HCT116 (cell line): ENCODE measurements at regions not wholly inside any gene's neighbourhood (a gene's known extent, or its start where the extent isn't known, plus 50 kb on each side); places are given as distances from the start of the nearest gene placed in this dataset.

ENCODE experiments used
- ATAC-seq: fragments of 200-7000 bp; cut with Tn5 transposase; 2 replicates; pipeline ENCODE4 v1.9.1; 2020; ENCODE audit warnings: mild to moderate bottlenecking, moderate library complexity
- BruUV-seq: library from RNA; stranded (reverse); fragments of 400-500 nt; replicated peaks from 2 replicates; lab custom pipeline; 2021; lab: Mats Ljungman, UMichigan
- CTCF ChIA-PET: fragments of 300-600 bp; sonication (Branson Sonifier 250); formaldehyde crosslinking; loops from one replicate; lab custom pipeline; 2021; ENCODE audit warnings: antibody characterized with exemption; lab: Charles Lee
- POLR2A ChIA-PET: fragments of 300-600, 350-600 bp; sonication (Branson Sonifier 250); formaldehyde crosslinking; loops from one replicate; lab custom pipeline; 2021; ENCODE audit warnings: antibody characterized with exemption; lab: Charles Lee
- RAD21 ChIA-PET, 2 experiments: fragments of 300-600 bp; sonication (Branson Sonifier 250); formaldehyde crosslinking; loops; one replicate each; lab custom pipeline; 2023; ENCODE audit warnings: low total read pairs in 2 of 2; ENCODE audit not compliant: uncharacterized antibody in 2 of 2, unreplicated experiment in 2 of 2, low non-redundant PET in 1 of 2; lab: Charles Lee
- DNase-seq: peaks from one replicate; pipeline ENCODE4 v3.0.0-alpha.2; 2010; ENCODE audit warnings: low read depth, low spot score
- H2AFZ ChIP-seq: fragments of 200-600 bp; shearing (Covaris generic), sonication (generic); 2 replicates; pipeline ENCODE4 v1.6.1; 2017; ENCODE audit warnings: low read depth, mixed run types, mixed read lengths, antibody characterized with exemption, low read length; ENCODE audit not compliant: poor library complexity, severe bottlenecking
- H3K27ac ChIP-seq: 2 replicates; pipeline ENCODE4 v1.5.1; 2012; ENCODE audit warnings: low read depth, low read length
- H3K27me3 ChIP-seq: fragments of 200-600 bp; sonication (generic); 2 replicates; pipeline ENCODE4 v1.6.1; 2016; ENCODE audit warnings: mixed run types, low read length, mixed read lengths; ENCODE audit not compliant: insufficient read depth
- H3K36me3 ChIP-seq, 2 experiments: fragments of 200-500 bp in 1 of 2; fragments of 200-600 bp in 1 of 2; sonication (Bioruptor generic) in 1 of 2; sonication (generic) in 1 of 2; 2 replicates each; pipeline versions ENCODE4 v1.5.1 to v1.6.1; 2014 to 2016; ENCODE audit warnings: low read length in 2 of 2, inconsistent platforms in 1 of 2, mixed read lengths in 1 of 2, mixed run types in 1 of 2; ENCODE audit not compliant: insufficient read depth in 2 of 2, control insufficient read depth in 1 of 2
- H3K4me1 ChIP-seq, 2 experiments: fragments of 200-600 bp in 1 of 2; sonication (generic) in 1 of 2; 2 replicates each; pipeline versions ENCODE4 v1.5.1 to v1.6.1; 2012 to 2017; ENCODE audit warnings: low read length in 2 of 2, inconsistent platforms in 1 of 2, mild to moderate bottlenecking in 1 of 2, mixed read lengths in 1 of 2, mixed run types in 1 of 2, moderate library complexity in 1 of 2; ENCODE audit not compliant: insufficient read depth in 2 of 2, control insufficient read depth in 1 of 2
- H3K4me2 ChIP-seq: fragments of 200-600 bp; sonication (generic); 2 replicates; pipeline ENCODE4 v1.6.1; 2017; ENCODE audit warnings: mixed run types, low read length, mixed read lengths
- H3K4me3 ChIP-seq, 2 experiments: fragments of 200-600 bp in 1 of 2; sonication (generic) in 1 of 2; replicated peaks in 1 of 2; 2 replicates each; pipeline ENCODE4 v1.5.1; 2011 to 2016; ENCODE audit warnings: low read length in 2 of 2, control low read depth in 1 of 2, low read depth in 1 of 2, mild to moderate bottlenecking in 1 of 2, mixed read lengths in 1 of 2, mixed run types in 1 of 2
- H3K79me2 ChIP-seq: fragments of 200-600 bp; sonication (generic); 2 replicates; pipeline ENCODE4 v1.6.1; 2017; ENCODE audit warnings: mild to moderate bottlenecking, mixed run types, low read length, moderate library complexity, mixed read lengths; ENCODE audit not compliant: insufficient read depth
- H3K9ac ChIP-seq: fragments of 200-600 bp; sonication (generic); 2 replicates; pipeline ENCODE4 v1.6.1; 2016; ENCODE audit warnings: low read length, mixed read lengths
- H3K9me2 ChIP-seq: fragments of 200-600 bp; sonication (generic), shearing (Covaris generic); 2 replicates; pipeline ENCODE4 v1.6.1; 2017; ENCODE audit warnings: mixed run types, mild to moderate bottlenecking, moderate library complexity; ENCODE audit not compliant: insufficient read depth
- H3K9me3 ChIP-seq, 2 experiments: fragments of 200-500 bp in 1 of 2; fragments of 200-600 bp in 1 of 2; sonication (Bioruptor generic) in 1 of 2; sonication (generic) in 1 of 2; 2 replicates each; pipeline ENCODE4 v1.6.1; 2014 to 2017; ENCODE audit warnings: low read length in 2 of 2, mixed read lengths in 2 of 2, inconsistent platforms in 1 of 2, low read depth in 1 of 2, mild to moderate bottlenecking in 1 of 2, mixed run types in 1 of 2, moderate library complexity in 1 of 2; ENCODE audit not compliant: control insufficient read depth in 1 of 2, insufficient read depth in 1 of 2
- H4K20me1 ChIP-seq: fragments of 200-600 bp; sonication (generic), shearing (Covaris generic); 2 replicates; pipeline ENCODE4 v1.6.1; 2017; ENCODE audit warnings: mixed run types, mild to moderate bottlenecking, moderate library complexity; ENCODE audit not compliant: insufficient read depth
- CBX3 ChIP-seq: IDR thresholded peaks from 2 replicates; pipeline ENCODE4 v1.6.1; 2012; ENCODE audit warnings: low read depth
- CEBPB ChIP-seq: IDR thresholded peaks from 2 replicates; pipeline ENCODE4 v1.6.1; 2012; ENCODE audit warnings: low read depth
- CTCF ChIP-seq, 3 experiments: fragments of 200-600 bp in 1 of 3; sonication (generic) in 1 of 3; IDR thresholded peaks in 2 of 3; conservative IDR thresholded peaks in 1 of 3; 2 replicates each; pipeline ENCODE4 v1.5.1; 2012 to 2017; ENCODE audit warnings: low read depth in 2 of 3, low read length in 2 of 3, antibody characterized with exemption in 1 of 3, borderline replicate concordance in 1 of 3, control low read depth in 1 of 3, mild to moderate bottlenecking in 1 of 3, mixed read lengths in 1 of 3, mixed run types in 1 of 3, moderate library complexity in 1 of 3; ENCODE audit not compliant: insufficient read depth in 1 of 3
- ELF1 ChIP-seq: IDR thresholded peaks from 2 replicates; pipeline ENCODE4 v1.6.1; 2012; ENCODE audit warnings: low read depth, borderline replicate concordance
- EZH2phosphoT487 ChIP-seq: fragments of 200-600 bp; IDR thresholded peaks from 2 replicates; pipeline ENCODE4 v1.6.1; 2018; ENCODE audit warnings: antibody characterized with exemption, borderline replicate concordance
- POLR2AphosphoS5 ChIP-seq: IDR thresholded peaks from 2 replicates; pipeline ENCODE4 v1.6.1; 2011; ENCODE audit warnings: mild to moderate bottlenecking, low read depth, low read length, moderate library complexity
- SIN3A ChIP-seq: IDR thresholded peaks from 2 replicates; pipeline ENCODE4 v1.6.1; 2012; ENCODE audit warnings: low read depth
- SRF ChIP-seq: IDR thresholded peaks from 2 replicates; pipeline ENCODE4 v1.6.1; 2012; ENCODE audit warnings: low read depth
- YY1 ChIP-seq: IDR thresholded peaks from 2 replicates; pipeline ENCODE4 v1.6.1; 2011; ENCODE audit warnings: low read length, low read depth, moderate library complexity, mild to moderate bottlenecking; ENCODE audit not compliant: insufficient replicate concordance; ENCODE audit errors: extremely low read depth
- ZBTB33 ChIP-seq: IDR thresholded peaks from 2 replicates; pipeline ENCODE4 v1.6.1; 2011; ENCODE audit warnings: mild to moderate bottlenecking, low read length, moderate library complexity; ENCODE audit not compliant: insufficient replicate concordance; ENCODE audit errors: extremely low read depth
- ZFX ChIP-seq: fragments of 450-650 bp; IDR thresholded peaks from 2 replicates; pipeline ENCODE4 v1.6.1; 2017
- intact Hi-C: fragments of 100-400 bp; cut with micrococcal nuclease; formaldehyde crosslinking; loops from 2 replicates; pipeline ENCODE4 v1.10.0; 2022
- TF ChIP-seq, protein P1 (sequence below): IDR thresholded peaks from 2 replicates; pipeline ENCODE4 v1.6.1; 2012; ENCODE audit warnings: low read depth

DNA sequence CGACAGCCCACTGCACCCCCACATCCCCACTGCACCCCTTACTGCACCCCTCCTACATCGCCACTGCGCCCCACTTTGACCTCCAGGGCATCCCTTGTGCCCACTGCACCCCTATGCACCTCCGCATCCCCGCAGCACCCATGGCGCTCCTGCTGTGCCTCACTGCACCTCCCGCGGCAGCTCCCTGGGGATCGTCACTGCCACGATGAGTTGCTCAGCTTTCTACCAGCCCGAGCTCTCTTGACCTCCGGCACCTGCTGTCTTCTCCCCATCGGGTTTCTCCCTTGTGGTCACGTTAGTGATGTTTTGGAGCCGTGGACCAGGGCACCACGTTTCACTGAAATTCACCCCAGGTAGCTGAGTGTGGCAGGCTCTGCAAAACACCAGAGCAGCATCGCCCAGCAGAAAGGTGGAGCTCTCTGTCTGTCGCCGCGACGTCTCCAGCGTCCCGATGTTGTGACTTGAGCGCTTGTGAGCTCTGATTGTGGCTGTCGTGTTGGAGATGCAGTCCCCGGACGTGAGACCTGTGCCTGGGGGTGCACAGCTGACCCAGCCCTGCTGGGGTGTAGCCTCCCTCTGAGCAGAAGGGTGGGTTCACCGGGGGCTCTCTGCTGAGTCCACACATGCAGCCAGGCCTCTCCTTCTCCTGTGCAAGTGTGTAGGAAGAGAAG, 147.7 kb downstream of the DNAJB6 start:
- intact Hi-C loops: no loop called here
- no peaks in the 10 kb centered on the region for H3K27me3 ChIP-seq
- no peak overlapping the region for H3K4me2 ChIP-seq
- CTCF ChIA-PET: no interaction called here
- no peaks in the 10 kb centered on the region for H4K20me1 ChIP-seq
- TF ChIP-seq SRF (no peak), SIN3A (no peak), ZBTB33 (no peak)
- TF ChIP-seq, all 23 proteins: peak for 0
- ATAC-seq: no peak
- Histone ChIP-seq H3K4me1 (peaks cover 0 to under 1% of the 10 kb centered on the region in 2 experiments; a peak in 2 of 4 replicates), H3K79me2 (no peaks in the 10 kb centered on the region), H3K9me2 (no peaks in the 10 kb centered on the region), H3K9me3 (peaks cover 0 to 8% of the 10 kb centered on the region in 2 experiments; a peak in 1 of 4 replicates), H3K4me3 (no peak overlapping the region), H3K9ac (no peak overlapping the region), H3K27ac (no peak overlapping the region), H3K36me3 (no peaks in the 10 kb centered on the region), H2AFZ (no peak overlapping the region)
- ChIA-PET POLR2A (no interaction called here), RAD21 (no interaction called here)
- DNase-seq: no peak
- no TSS peak for BruUV-seq

DNA sequence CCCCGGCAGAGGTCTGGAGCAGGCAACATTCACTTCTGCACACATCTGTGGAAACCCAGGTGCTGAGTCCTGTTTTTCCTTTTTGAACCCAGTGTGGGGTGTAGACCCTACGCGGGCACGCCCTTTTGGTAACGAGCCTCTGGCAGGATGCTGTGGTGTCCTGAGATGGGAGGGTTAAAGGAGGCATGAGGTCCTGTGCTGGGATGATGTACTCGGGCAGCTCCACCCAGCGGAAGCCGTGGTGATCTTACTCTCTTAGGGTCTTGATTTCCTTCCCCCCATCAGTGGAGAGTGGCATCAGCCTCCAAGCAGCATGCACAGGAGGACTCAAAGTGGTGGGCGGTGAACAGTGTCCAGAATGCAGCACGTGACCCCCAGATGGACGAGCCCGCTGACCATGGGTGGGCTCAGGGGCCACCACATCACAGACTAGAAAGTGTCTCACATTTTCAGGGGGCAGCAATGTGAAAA, 148.6 kb downstream of the DNAJB6 start:
- POLR2A ChIA-PET: no interaction called here
- TF ChIP-seq, protein P1, sequence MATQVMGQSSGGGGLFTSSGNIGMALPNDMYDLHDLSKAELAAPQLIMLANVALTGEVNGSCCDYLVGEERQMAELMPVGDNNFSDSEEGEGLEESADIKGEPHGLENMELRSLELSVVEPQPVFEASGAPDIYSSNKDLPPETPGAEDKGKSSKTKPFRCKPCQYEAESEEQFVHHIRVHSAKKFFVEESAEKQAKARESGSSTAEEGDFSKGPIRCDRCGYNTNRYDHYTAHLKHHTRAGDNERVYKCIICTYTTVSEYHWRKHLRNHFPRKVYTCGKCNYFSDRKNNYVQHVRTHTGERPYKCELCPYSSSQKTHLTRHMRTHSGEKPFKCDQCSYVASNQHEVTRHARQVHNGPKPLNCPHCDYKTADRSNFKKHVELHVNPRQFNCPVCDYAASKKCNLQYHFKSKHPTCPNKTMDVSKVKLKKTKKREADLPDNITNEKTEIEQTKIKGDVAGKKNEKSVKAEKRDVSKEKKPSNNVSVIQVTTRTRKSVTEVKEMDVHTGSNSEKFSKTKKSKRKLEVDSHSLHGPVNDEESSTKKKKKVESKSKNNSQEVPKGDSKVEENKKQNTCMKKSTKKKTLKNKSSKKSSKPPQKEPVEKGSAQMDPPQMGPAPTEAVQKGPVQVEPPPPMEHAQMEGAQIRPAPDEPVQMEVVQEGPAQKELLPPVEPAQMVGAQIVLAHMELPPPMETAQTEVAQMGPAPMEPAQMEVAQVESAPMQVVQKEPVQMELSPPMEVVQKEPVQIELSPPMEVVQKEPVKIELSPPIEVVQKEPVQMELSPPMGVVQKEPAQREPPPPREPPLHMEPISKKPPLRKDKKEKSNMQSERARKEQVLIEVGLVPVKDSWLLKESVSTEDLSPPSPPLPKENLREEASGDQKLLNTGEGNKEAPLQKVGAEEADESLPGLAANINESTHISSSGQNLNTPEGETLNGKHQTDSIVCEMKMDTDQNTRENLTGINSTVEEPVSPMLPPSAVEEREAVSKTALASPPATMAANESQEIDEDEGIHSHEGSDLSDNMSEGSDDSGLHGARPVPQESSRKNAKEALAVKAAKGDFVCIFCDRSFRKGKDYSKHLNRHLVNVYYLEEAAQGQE: no peak
- TF ChIP-seq CEBPB (no peak), ELF1 (no peak), ZFX (no peak), CBX3 (no peak), POLR2AphosphoS5 (no peak), EZH2phosphoT487 (no peak), YY1 (no peak), CTCF (IDR thresholded peaks at IDR 0.05 in 2 of 3, conservative IDR thresholded peaks at IDR 0.05 in 1 of 3; ENCODE audit: borderline replicate concordance in 1 of 3, insufficient read depth in 1 of 3, low read depth in 2 of 3, low read length in 2 of 3) (no peak)

More for the DNA sequence above, 148.6 kb downstream of the DNAJB6 start:
- no TSS peak for BruUV-seq
- H4K20me1 ChIP-seq: no peaks in the 10 kb centered on the region
- H3K36me3 ChIP-seq: no peaks in the 10 kb centered on the region
- no peak overlapping the region for H3K27ac ChIP-seq
- H3K9me3 ChIP-seq: peaks cover 0 to 8% of the 10 kb centered on the region in 2 experiments; a peak in 1 of 4 replicates
- ChIA-PET CTCF (no interaction called here), RAD21 (no interaction called here)
- peaks cover 6 to 9% of the 10 kb centered on the region in 2 experiments for H3K4me1 ChIP-seq
- no peak overlapping the region for H2AFZ ChIP-seq
- intact Hi-C loops: no loop called here
- no peaks in the 10 kb centered on the region for H3K9me2 ChIP-seq
- no peak overlapping the region for H3K4me3 ChIP-seq
- DNase-seq (no peak), ATAC-seq (no peak)
- no peaks in the 10 kb centered on the region for H3K27me3 ChIP-seq
- no peaks in the 10 kb centered on the region for H3K79me2 ChIP-seq
- no peak overlapping the region for H3K9ac ChIP-seq
- no peak overlapping the region for H3K4me2 ChIP-seq
